Panc1 (cell line): ENCODE measurements at regions not wholly inside any gene's neighbourhood (a gene's known extent, or its start where the extent isn't known, plus 50 kb on each side); places are given as distances from the start of the nearest gene placed in this dataset.

Experiments
- ATAC-seq: fragments of 200-7000 bp; cut with Tn5 transposase; 2 replicates; pipeline ENCODE4 v1.9.1; 2020; ENCODE audit warnings: mild to moderate bottlenecking, moderate library complexity
- BruUV-seq: library from RNA; stranded (reverse); fragments of 400-500 nt; replicated peaks from 2 replicates; lab custom pipeline; 2021; lab: Mats Ljungman, UMichigan
- CTCF ChIA-PET: fragments of 300-600 bp; sonication (Branson Sonifier 250); formaldehyde crosslinking; loops from one replicate; lab custom pipeline; 2022; ENCODE audit warnings: antibody characterized with exemption; lab: Charles Lee
- POLR2A ChIA-PET: fragments of 300-600 bp; sonication (Branson Sonifier 250); formaldehyde crosslinking; loops from one replicate; lab custom pipeline; 2022; ENCODE audit warnings: antibody characterized with exemption; lab: Charles Lee
- DNase-seq: peaks from one replicate; pipeline ENCODE4 v3.0.0-alpha.2; 2010; ENCODE audit warnings: low read depth, low spot score
- H3K27ac ChIP-seq: 2 replicates; pipeline ENCODE4 v1.5.1; 2011; ENCODE audit warnings: mild to moderate bottlenecking, low read length, inconsistent platforms
- H3K27me3 ChIP-seq: fragments of 200-500 bp; sonication (Bioruptor generic); 2 replicates; pipeline ENCODE4 v1.6.0; 2014; ENCODE audit warnings: low read length, inconsistent platforms; ENCODE audit not compliant: control insufficient read depth, insufficient read depth
- H3K36me3 ChIP-seq: fragments of 200-500 bp; sonication (Bioruptor generic); 2 replicates; pipeline ENCODE4 v1.5.1; 2014; ENCODE audit warnings: inconsistent platforms, mild to moderate bottlenecking, low read length, moderate library complexity; ENCODE audit not compliant: control insufficient read depth, insufficient read depth
- H3K4me1 ChIP-seq: 2 replicates; pipeline ENCODE4 v1.5.1; 2011; ENCODE audit warnings: inconsistent platforms, mild to moderate bottlenecking, low read length, moderate library complexity; ENCODE audit not compliant: control insufficient read depth, insufficient read depth
- H3K4me3 ChIP-seq, 2 experiments: 2 replicates each; pipeline ENCODE4 v1.5.1; 2011 to 2012; ENCODE audit warnings: low read depth in 2 of 2, low read length in 2 of 2, mild to moderate bottlenecking in 2 of 2, inconsistent platforms in 1 of 2, moderate library complexity in 1 of 2
- H3K9me3 ChIP-seq: fragments of 200-500 bp; sonication (Bioruptor generic); 2 replicates; pipeline ENCODE4 v1.5.1; 2014; ENCODE audit warnings: low read depth, mild to moderate bottlenecking, inconsistent platforms, low read length, moderate library complexity; ENCODE audit not compliant: control insufficient read depth, insufficient read depth
- POLR2AphosphoS5 ChIP-seq: IDR thresholded peaks from 2 replicates; pipeline ENCODE4 v1.6.1; 2012; ENCODE audit warnings: mild to moderate bottlenecking, low read depth, low read length, moderate library complexity
- SIN3A ChIP-seq: IDR thresholded peaks from 2 replicates; pipeline ENCODE4 v1.6.1; 2012; ENCODE audit warnings: low read depth, mild to moderate bottlenecking, low read length, moderate library complexity, borderline replicate concordance; ENCODE audit not compliant: insufficient read depth
- TCF7L2 ChIP-seq: IDR thresholded peaks from 2 replicates; pipeline ENCODE4 v1.6.1; 2011; ENCODE audit warnings: mild to moderate bottlenecking, low read depth, low read length, inconsistent platforms
- in situ Hi-C: cut with HindIII; loops from 2 replicates; pipeline ENCODE4 v1.10.0; 2016; ENCODE audit warnings: low sequenced_read_pairs, low pct_unique_long_range_greater_than_20kb
- intact Hi-C: fragments of 100-400 bp; cut with micrococcal nuclease; formaldehyde crosslinking; loops from one replicate; pipeline ENCODE4 v1.10.0; 2022; ENCODE audit not compliant: unreplicated experiment
- TF ChIP-seq, protein P1 (sequence below), 2 experiments: IDR thresholded peaks; 2 replicates each; pipeline ENCODE4 v1.6.1; 2011 to 2012; ENCODE audit warnings: low read depth in 2 of 2, control low read depth in 1 of 2, low read length in 1 of 2, mild to moderate bottlenecking in 1 of 2, moderate library complexity in 1 of 2; ENCODE audit not compliant: insufficient read depth in 1 of 2
- TF ChIP-seq, protein P2 (sequence below): fragments of 450-650 bp; IDR thresholded peaks from 2 replicates; pipeline ENCODE4 v1.5.1; 2017; ENCODE audit warnings: mild to moderate bottlenecking

DNA sequence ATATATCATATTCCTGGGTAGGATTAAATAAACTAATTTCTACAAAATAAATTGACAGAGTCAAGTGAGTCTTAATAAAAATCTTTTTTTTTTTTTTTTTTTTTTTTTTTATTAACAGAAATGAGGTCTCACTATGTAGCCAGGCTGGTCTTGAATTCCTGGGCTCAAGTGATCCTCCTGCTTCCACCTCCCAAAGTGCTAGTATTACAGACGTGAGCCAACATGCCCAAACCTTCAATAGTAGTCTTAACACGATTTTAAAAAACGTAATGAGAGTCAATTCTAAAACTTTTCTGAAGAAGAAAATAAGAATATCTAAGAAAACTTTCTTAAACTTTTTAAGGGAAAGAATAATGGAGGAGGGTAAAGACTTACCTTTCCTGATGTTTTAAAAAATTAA, 84.2 kb downstream of the YIPF5 start:
- Histone ChIP-seq H3K4me3 (no peak overlapping the region), H3K36me3 (no peaks in the 10 kb centered on the region), H3K9me3 (no peaks in the 10 kb centered on the region), H3K27me3 (no peaks in the 10 kb centered on the region), H3K4me1 (no peaks in the 10 kb centered on the region), H3K27ac (no peak overlapping the region)
- intact Hi-C loops, result no loop called here
- in situ Hi-C loops, result no loop called here
- ATAC-seq (no peak), DNase-seq (no peak)
- TF ChIP-seq, protein P1, sequence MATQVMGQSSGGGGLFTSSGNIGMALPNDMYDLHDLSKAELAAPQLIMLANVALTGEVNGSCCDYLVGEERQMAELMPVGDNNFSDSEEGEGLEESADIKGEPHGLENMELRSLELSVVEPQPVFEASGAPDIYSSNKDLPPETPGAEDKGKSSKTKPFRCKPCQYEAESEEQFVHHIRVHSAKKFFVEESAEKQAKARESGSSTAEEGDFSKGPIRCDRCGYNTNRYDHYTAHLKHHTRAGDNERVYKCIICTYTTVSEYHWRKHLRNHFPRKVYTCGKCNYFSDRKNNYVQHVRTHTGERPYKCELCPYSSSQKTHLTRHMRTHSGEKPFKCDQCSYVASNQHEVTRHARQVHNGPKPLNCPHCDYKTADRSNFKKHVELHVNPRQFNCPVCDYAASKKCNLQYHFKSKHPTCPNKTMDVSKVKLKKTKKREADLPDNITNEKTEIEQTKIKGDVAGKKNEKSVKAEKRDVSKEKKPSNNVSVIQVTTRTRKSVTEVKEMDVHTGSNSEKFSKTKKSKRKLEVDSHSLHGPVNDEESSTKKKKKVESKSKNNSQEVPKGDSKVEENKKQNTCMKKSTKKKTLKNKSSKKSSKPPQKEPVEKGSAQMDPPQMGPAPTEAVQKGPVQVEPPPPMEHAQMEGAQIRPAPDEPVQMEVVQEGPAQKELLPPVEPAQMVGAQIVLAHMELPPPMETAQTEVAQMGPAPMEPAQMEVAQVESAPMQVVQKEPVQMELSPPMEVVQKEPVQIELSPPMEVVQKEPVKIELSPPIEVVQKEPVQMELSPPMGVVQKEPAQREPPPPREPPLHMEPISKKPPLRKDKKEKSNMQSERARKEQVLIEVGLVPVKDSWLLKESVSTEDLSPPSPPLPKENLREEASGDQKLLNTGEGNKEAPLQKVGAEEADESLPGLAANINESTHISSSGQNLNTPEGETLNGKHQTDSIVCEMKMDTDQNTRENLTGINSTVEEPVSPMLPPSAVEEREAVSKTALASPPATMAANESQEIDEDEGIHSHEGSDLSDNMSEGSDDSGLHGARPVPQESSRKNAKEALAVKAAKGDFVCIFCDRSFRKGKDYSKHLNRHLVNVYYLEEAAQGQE (IDR thresholded peaks at IDR 0.05; ENCODE audit: insufficient read depth in 1 of 2, low read depth in 2 of 2, low read length in 1 of 2), result no peak
- no peak for TF ChIP-seq TCF7L2
- no peak for TF ChIP-seq SIN3A
- no peak for TF ChIP-seq POLR2AphosphoS5
- TF ChIP-seq, protein P2, sequence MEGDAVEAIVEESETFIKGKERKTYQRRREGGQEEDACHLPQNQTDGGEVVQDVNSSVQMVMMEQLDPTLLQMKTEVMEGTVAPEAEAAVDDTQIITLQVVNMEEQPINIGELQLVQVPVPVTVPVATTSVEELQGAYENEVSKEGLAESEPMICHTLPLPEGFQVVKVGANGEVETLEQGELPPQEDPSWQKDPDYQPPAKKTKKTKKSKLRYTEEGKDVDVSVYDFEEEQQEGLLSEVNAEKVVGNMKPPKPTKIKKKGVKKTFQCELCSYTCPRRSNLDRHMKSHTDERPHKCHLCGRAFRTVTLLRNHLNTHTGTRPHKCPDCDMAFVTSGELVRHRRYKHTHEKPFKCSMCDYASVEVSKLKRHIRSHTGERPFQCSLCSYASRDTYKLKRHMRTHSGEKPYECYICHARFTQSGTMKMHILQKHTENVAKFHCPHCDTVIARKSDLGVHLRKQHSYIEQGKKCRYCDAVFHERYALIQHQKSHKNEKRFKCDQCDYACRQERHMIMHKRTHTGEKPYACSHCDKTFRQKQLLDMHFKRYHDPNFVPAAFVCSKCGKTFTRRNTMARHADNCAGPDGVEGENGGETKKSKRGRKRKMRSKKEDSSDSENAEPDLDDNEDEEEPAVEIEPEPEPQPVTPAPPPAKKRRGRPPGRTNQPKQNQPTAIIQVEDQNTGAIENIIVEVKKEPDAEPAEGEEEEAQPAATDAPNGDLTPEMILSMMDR, result no peak
- no TSS peak for BruUV-seq
- POLR2A ChIA-PET, result no interaction called here
- CTCF ChIA-PET, result no interaction called here

DNA sequence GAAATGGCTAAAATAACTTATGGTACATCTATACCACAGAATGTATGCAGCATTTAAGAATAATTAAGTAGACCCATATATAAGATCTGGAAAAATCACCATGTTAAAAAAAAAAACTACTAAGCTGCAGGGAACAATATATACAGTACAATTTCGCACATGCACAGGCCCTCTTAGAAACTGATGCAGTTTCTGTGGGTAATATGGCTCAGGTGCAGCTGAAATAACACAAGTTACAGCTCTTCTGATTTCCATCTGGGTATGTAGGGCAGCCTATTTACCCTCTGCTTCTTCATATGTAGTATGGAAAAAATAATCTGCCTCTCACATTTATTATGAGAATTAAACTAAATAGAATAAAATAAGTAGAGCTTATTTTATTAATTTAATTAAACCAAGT, 82.9 kb downstream of the YIPF5 start:
- H3K4me3 ChIP-seq, result no peak overlapping the region
- in situ Hi-C loops (no loop called here), intact Hi-C loops (no loop called here)
- no peaks in the 10 kb centered on the region for H3K4me1 ChIP-seq
- H3K9me3 ChIP-seq, result no peaks in the 10 kb centered on the region
- TF ChIP-seq POLR2AphosphoS5 (no peak), SIN3A (no peak), TCF7L2 (no peak)
- TF ChIP-seq, protein P1 (IDR thresholded peaks at IDR 0.05; ENCODE audit: insufficient read depth in 1 of 2, low read depth in 2 of 2, low read length in 1 of 2), result no peak
- TF ChIP-seq, protein P2, result no peak
- ATAC-seq (no peak), DNase-seq (no peak)
- ChIA-PET POLR2A (no interaction called here), CTCF (no interaction called here)
- BruUV-seq, result no TSS peak
- no peaks in the 10 kb centered on the region; the same call in 1 of the 2 replicates for H3K27me3 ChIP-seq
- no peaks in the 10 kb centered on the region for H3K36me3 ChIP-seq
- no peak overlapping the region for H3K27ac ChIP-seq
